Parathyroid adenoma (tissue), 2 donors: ENCODE measurements at regions not wholly inside any gene's neighbourhood (a gene's known extent, or its start where the extent isn't known, plus 50 kb on each side); places are given as distances from the start of the nearest gene placed in this dataset.

ENCODE experiments used
- H2AFZ ChIP-seq: fragments of 300-600 bp; sonication (generic); one replicate; pipeline ENCODE4 v1.7.0; 2017; ENCODE audit warnings: antibody characterized with exemption, mild to moderate bottlenecking
- H3K27ac ChIP-seq: fragments of 300-600 bp; sonication (generic); one replicate; pipeline ENCODE4 v1.7.0; 2017
- H3K27me3 ChIP-seq: fragments of 300-600 bp; sonication (generic); one replicate; pipeline ENCODE4 v1.7.0; 2017; ENCODE audit warnings: low read length; ENCODE audit not compliant: control insufficient read depth, insufficient read depth
- H3K36me3 ChIP-seq: fragments of 300-600 bp; sonication (generic); one replicate; pipeline ENCODE4 v1.7.0; 2017; ENCODE audit warnings: low read length; ENCODE audit not compliant: control insufficient read depth, insufficient read depth
- H3K4me1 ChIP-seq: fragments of 300-600 bp; sonication (generic); one replicate; pipeline ENCODE4 v1.7.0; 2017; ENCODE audit warnings: control low read depth
- H3K4me2 ChIP-seq: fragments of 300-600 bp; sonication (generic); one replicate; pipeline ENCODE4 v1.7.0; 2017; ENCODE audit warnings: low read length
- H3K4me3 ChIP-seq: fragments of 300-600 bp; sonication (generic); one replicate; pipeline ENCODE4 v1.7.0; 2017; ENCODE audit warnings: low read depth, low read length
- H3K79me2 ChIP-seq: fragments of 300-600 bp; sonication (generic); one replicate; pipeline ENCODE4 v1.7.0; 2017; ENCODE audit warnings: control low read depth
- H3K9ac ChIP-seq: fragments of 300-600 bp; sonication (generic); one replicate; pipeline ENCODE4 v1.7.0; 2017; ENCODE audit warnings: mild to moderate bottlenecking
- H3K9me3 ChIP-seq: fragments of 300-600 bp; sonication (generic); one replicate; pipeline ENCODE4 v1.7.0; 2017; ENCODE audit warnings: low read length; ENCODE audit not compliant: control insufficient read depth
- CTCF ChIP-seq: fragments of 300-600 bp; sonication (generic); IDR thresholded peaks from one replicate; pipeline ENCODE4 v1.7.0; 2017; ENCODE audit warnings: antibody characterized with exemption, mild to moderate bottlenecking
- donor health status: primary hyperparathyroidism.

- Histone ChIP-seq H3K79me2 (no peaks in the 10 kb centered on the region), H3K9ac (no peak overlapping the region), H3K9me3 (no peaks in the 10 kb centered on the region), H3K4me1 (no peaks in the 10 kb centered on the region), H3K36me3 (no peaks in the 10 kb centered on the region), H3K27ac (no peak overlapping the region), H3K27me3 (no peaks in the 10 kb centered on the region), H3K4me3 (no peak overlapping the region), H3K4me2 (no peak overlapping the region), H2AFZ (no peak overlapping the region)
- TF ChIP-seq CTCF = no peak
Observed at GRCh38 chr6:144602523-144603180, 317.5 kb downstream of the UTRN start.

- H3K9ac ChIP-seq = no peak overlapping the region
- no peaks in the 10 kb centered on the region for H3K79me2 ChIP-seq
- no peak overlapping the region for H3K27ac ChIP-seq
- no peak for TF ChIP-seq CTCF
- no peaks in the 10 kb centered on the region for H3K9me3 ChIP-seq
- no peaks in the 10 kb centered on the region for H3K4me1 ChIP-seq
- H3K36me3 ChIP-seq = no peaks in the 10 kb centered on the region
- H3K27me3 ChIP-seq = no peaks in the 10 kb centered on the region
- no peak overlapping the region for H2AFZ ChIP-seq
- no peak overlapping the region for H3K4me3 ChIP-seq
- no peak overlapping the region for H3K4me2 ChIP-seq
Observed at GRCh38 chr6:144606083-144606482, 320.9 kb downstream of the UTRN start.

GRCh38 chr6:144607998-144608735 lies 323.0 kb downstream of the UTRN start:
- Histone ChIP-seq H3K9ac (no peak overlapping the region), H3K27me3 (no peaks in the 10 kb centered on the region), H3K4me1 (no peaks in the 10 kb centered on the region), H3K79me2 (no peaks in the 10 kb centered on the region), H3K4me3 (no peak overlapping the region), H2AFZ (no peak overlapping the region), H3K4me2 (no peak overlapping the region), H3K36me3 (no peaks in the 10 kb centered on the region), H3K9me3 (no peaks in the 10 kb centered on the region), H3K27ac (no peak overlapping the region)
- TF ChIP-seq CTCF = no peak

GRCh38 chr6:144612811-144613210 lies 327.7 kb downstream of the UTRN start:
- H3K27me3 ChIP-seq = no peaks in the 10 kb centered on the region
- H3K9ac ChIP-seq = no peak overlapping the region
- H3K79me2 ChIP-seq = no peaks in the 10 kb centered on the region
- no peaks in the 10 kb centered on the region for H3K9me3 ChIP-seq
- no peak for TF ChIP-seq CTCF
- no peak overlapping the region for H2AFZ ChIP-seq
- no peak overlapping the region for H3K27ac ChIP-seq
- H3K36me3 ChIP-seq = no peaks in the 10 kb centered on the region
- H3K4me3 ChIP-seq = no peak overlapping the region
- no peaks in the 10 kb centered on the region for H3K4me1 ChIP-seq
- no peak overlapping the region for H3K4me2 ChIP-seq
